NCI-H510A treated with DMSO at 0.1 percent for 48 hours (cell line): ENCODE measurements at regions not wholly inside any gene's neighbourhood (a gene's known extent, or its start where the extent isn't known, plus 50 kb on each side); places are given as distances from the start of the nearest gene placed in this dataset.
"Not testable (repeated sequence)": the region's sequence is repeated elsewhere in the genome, so short reads cannot be mapped to it uniquely, and the experiment has no call there.

Source experiments
- DNase-seq: peaks from one replicate; lab custom pipeline; 2025; lab: John Stamatoyannopoulos, UW

- no peak for DNase-seq
These were observed 1929.8 kb upstream of the LRRTM1 start for GRCh38 chr2:82234283-82234874.

GRCh38 chr2:82233806-82234205 lies 1929.3 kb upstream of the LRRTM1 start:
- no peak for DNase-seq

GRCh38 chr2:82230406-82230805 lies 1925.9 kb upstream of the LRRTM1 start:
- no peak for DNase-seq

GRCh38 chr2:82226441-82226840 lies 1921.9 kb upstream of the LRRTM1 start:
- no peak for DNase-seq

GRCh38 chr2:82224301-82224940 lies 1919.9 kb upstream of the LRRTM1 start:
- DNase-seq = peak; percentile 13

- DNase-seq = no peak
These were observed 1910.7 kb upstream of the LRRTM1 start for GRCh38 chr2:82215212-82215611.

GRCh38 chr2:82199493-82199852 lies 1894.9 kb upstream of the LRRTM1 start:
- DNase-seq = no peak

GRCh38 chr2:82198809-82199492 lies 1894.4 kb upstream of the LRRTM1 start:
- no peak for DNase-seq

- no peak for DNase-seq
These were observed 1877.7 kb upstream of the LRRTM1 start for GRCh38 chr2:82182270-82182669.

GRCh38 chr2:82175210-82175609 lies 1870.7 kb upstream of the LRRTM1 start:
- DNase-seq = not testable (repeated sequence)

- no peak for DNase-seq
These were observed 1867.9 kb upstream of the LRRTM1 start for GRCh38 chr2:82172483-82172882.

- no peak for DNase-seq
These were observed 1864.8 kb upstream of the LRRTM1 start for GRCh38 chr2:82169379-82169778.

- DNase-seq = no peak
These were observed 1860.8 kb upstream of the LRRTM1 start for GRCh38 chr2:82165377-82165776.

GRCh38 chr2:82158150-82158549 lies 1853.6 kb upstream of the LRRTM1 start:
- DNase-seq = no peak

GRCh38 chr2:82155469-82155868 lies 1850.9 kb upstream of the LRRTM1 start:
- no peak for DNase-seq

GRCh38 chr2:82143343-82143742 lies 1838.8 kb upstream of the LRRTM1 start:
- DNase-seq = no peak

- peak; percentile 89 for DNase-seq
These were observed 1835.5 kb upstream of the LRRTM1 start for GRCh38 chr2:82139979-82140611.

GRCh38 chr2:82137441-82137840 lies 1832.9 kb upstream of the LRRTM1 start:
- no peak for DNase-seq

- no peak for DNase-seq
These were observed 1823.5 kb upstream of the LRRTM1 start for GRCh38 chr2:82128051-82128450.

GRCh38 chr2:82124629-82125028 lies 1820.1 kb upstream of the LRRTM1 start:
- DNase-seq = no peak

- DNase-seq = no peak
These were observed 1816.1 kb upstream of the LRRTM1 start for GRCh38 chr2:82120654-82121053.

- DNase-seq = peak; percentile 69
These were observed 1815.6 kb upstream of the LRRTM1 start for GRCh38 chr2:82120115-82120514.

GRCh38 chr2:82109418-82109817 lies 1804.9 kb upstream of the LRRTM1 start:
- no peak for DNase-seq
